DOHH2 (cell line): ENCODE measurements at regions not wholly inside any gene's neighbourhood (a gene's known extent, or its start where the extent isn't known, plus 50 kb on each side); places are given as distances from the start of the nearest gene placed in this dataset.

Source experiments
- CTCF ChIP-seq: fragments of 200-600 bp; sonication (generic); IDR thresholded peaks from one replicate; pipeline ENCODE4 v1.5.1; 2014; ENCODE audit warnings: antibody characterized with exemption, mild to moderate bottlenecking, low read depth, low read length; ENCODE audit not compliant: poor library complexity, severe bottlenecking
- EZH2phosphoT487 ChIP-seq: fragments of 200-600 bp; sonication (generic); IDR thresholded peaks from 2 replicates; pipeline ENCODE4 v1.6.1; 2017; ENCODE audit warnings: borderline replicate concordance, mild to moderate bottlenecking, antibody characterized with exemption, low read length, moderate library complexity, mixed read lengths

GRCh38 chr3:40876496-40876895, 322.8 kb upstream of the CTNNB1 start:
- TF ChIP-seq CTCF: no peak
- no peak for TF ChIP-seq EZH2phosphoT487
